ENCODE measurements at regions not wholly inside any gene's neighbourhood (a gene's known extent, or its start where the extent isn't known, plus 50 kb on each side); places are given as distances from the start of the nearest gene placed in this dataset.

GRCh38 chr6:105926318-105926717 is 159.8 kb upstream of the PRDM1 start:
- TF ChIP-seq PATZ1 (CRISPR knock-in tag; IDR thresholded peaks at IDR 0.05; ENCODE audit: borderline replicate concordance) (no peak), ZFP3 (CRISPR knock-in tag; IDR thresholded peaks at IDR 0.05) (no peak), BACH2 (CRISPR knock-in tag; IDR thresholded peaks at IDR 0.05; ENCODE audit: borderline replicate concordance) (no peak), PPARA (CRISPR knock-in tag; IDR thresholded peaks at IDR 0.05; ENCODE audit: borderline replicate concordance) (no peak), TOX (CRISPR knock-in tag; IDR thresholded peaks at IDR 0.05; ENCODE audit: borderline replicate concordance) (no peak), RARB (CRISPR knock-in tag; IDR thresholded peaks at IDR 0.05) (no peak), ZC3H10 (CRISPR knock-in tag; IDR thresholded peaks at IDR 0.05) (no peak), ZFP30 (CRISPR knock-in tag; IDR thresholded peaks at IDR 0.05) (no peak), ARNTL (CRISPR knock-in tag; IDR thresholded peaks at IDR 0.05; ENCODE audit: borderline replicate concordance, low read depth) (no peak), TCF4 (CRISPR knock-in tag; IDR thresholded peaks at IDR 0.05; ENCODE audit: borderline replicate concordance) (no peak)

Data from SK-N-SH treated with all-trans-retinoic acid at 6 μM for 48 hours (cell line).